Muscle of leg (tissue), 3 donors: ENCODE measurements at regions not wholly inside any gene's neighbourhood (a gene's known extent, or its start where the extent isn't known, plus 50 kb on each side); places are given as distances from the start of the nearest gene placed in this dataset.

Experiments
- DNase-seq: peaks from one replicate; pipeline ENCODE4 v3.0.0; 2013
- H3K27ac ChIP-seq: one replicate; pipeline ENCODE4 v1.5.1; 2013; ENCODE audit warnings: mild to moderate bottlenecking, low read length, control low read depth
- H3K27me3 ChIP-seq: one replicate; pipeline ENCODE4 v1.6.1; 2013; ENCODE audit warnings: low read length; ENCODE audit not compliant: control insufficient read depth, insufficient read depth
- H3K36me3 ChIP-seq: one replicate; pipeline ENCODE4 v1.6.1; 2013; ENCODE audit warnings: low read length; ENCODE audit not compliant: control insufficient read depth, insufficient read depth
- H3K4me1 ChIP-seq: one replicate; pipeline ENCODE4 v1.6.1; 2013; ENCODE audit warnings: low read length; ENCODE audit not compliant: control insufficient read depth, insufficient read depth
- H3K4me3 ChIP-seq: one replicate; pipeline ENCODE4 v1.5.1; 2013; ENCODE audit warnings: low read length, control low read depth
- H3K9me3 ChIP-seq: replicated peaks from 2 replicates; pipeline ENCODE4 v1.6.1; 2013; ENCODE audit warnings: low read depth, low read length; ENCODE audit not compliant: control insufficient read depth
- WGBS: methylation state at CpG from one replicate; pipeline ENCODE4 v1.1.5; 2013; ENCODE audit warnings: missing lambda C conversion rate; ENCODE audit not compliant: insufficient coverage; 5-methylcytosine and 5-hydroxymethylcytosine counted together

- H3K27ac ChIP-seq = no peak overlapping the region
- no peaks in the 10 kb centered on the region for H3K36me3 ChIP-seq
- H3K9me3 ChIP-seq = no peaks in the 10 kb centered on the region
- 83% methylated on average over 1 of the region's 1 CpG for WGBS
- no peak overlapping the region for H3K4me3 ChIP-seq
- no peak for DNase-seq
- peaks cover 3% of the 10 kb centered on the region for H3K27me3 ChIP-seq
- H3K4me1 ChIP-seq = no peaks in the 10 kb centered on the region
These were observed 245.7 kb upstream of the RORA start for GRCh38 chr15:61474796-61475195.

GRCh38 chr15:61467823-61468222, 238.7 kb upstream of the RORA start:
- H3K9me3 ChIP-seq = no peaks in the 10 kb centered on the region
- no peak for DNase-seq
- WGBS = no CpG with 5 or more reads among the region's 2 CpGs
- no peaks in the 10 kb centered on the region for H3K36me3 ChIP-seq
- no peak overlapping the region for H3K4me3 ChIP-seq
- no peaks in the 10 kb centered on the region for H3K4me1 ChIP-seq
- no peak overlapping the region for H3K27ac ChIP-seq
- no peaks in the 10 kb centered on the region for H3K27me3 ChIP-seq

GRCh38 chr15:61459785-61460707, 230.9 kb upstream of the RORA start:
- Histone ChIP-seq H3K4me3 (no peak overlapping the region), H3K9me3 (no peaks in the 10 kb centered on the region), H3K36me3 (no peaks in the 10 kb centered on the region), H3K27me3 (no peaks in the 10 kb centered on the region), H3K4me1 (no peaks in the 10 kb centered on the region), H3K27ac (no peak overlapping the region)
- WGBS = 42% methylated on average over 2 of the region's 9 CpGs
- DNase-seq = peak; percentile 3

- no peak for DNase-seq
These were observed 228.1 kb upstream of the RORA start for GRCh38 chr15:61457050-61457733.

GRCh38 chr15:61449186-61449702, 220.1 kb upstream of the RORA start:
- DNase-seq = no peak
- Histone ChIP-seq H3K27ac (no peak overlapping the region), H3K4me1 (no peaks in the 10 kb centered on the region), H3K27me3 (no peaks in the 10 kb centered on the region), H3K36me3 (no peaks in the 10 kb centered on the region), H3K9me3 (no peaks in the 10 kb centered on the region), H3K4me3 (no peak overlapping the region)

More at GRCh38 chr15:61457050-61457733, 228.1 kb upstream of the RORA start:
- WGBS = 100% methylated on average over 1 of the region's 4 CpGs
- H3K36me3 ChIP-seq = no peaks in the 10 kb centered on the region
- no peak overlapping the region for H3K27ac ChIP-seq
- H3K4me3 ChIP-seq = no peak overlapping the region
- no peaks in the 10 kb centered on the region for H3K27me3 ChIP-seq
- H3K4me1 ChIP-seq = no peaks in the 10 kb centered on the region
- H3K9me3 ChIP-seq = no peaks in the 10 kb centered on the region

- WGBS = no CpG with 5 or more reads among the region's 4 CpGs
- no peaks in the 10 kb centered on the region for H3K36me3 ChIP-seq
- no peak for DNase-seq
- no peak overlapping the region for H3K27ac ChIP-seq
- no peak overlapping the region for H3K4me3 ChIP-seq
- no peaks in the 10 kb centered on the region for H3K4me1 ChIP-seq
- H3K9me3 ChIP-seq = no peaks in the 10 kb centered on the region
- H3K27me3 ChIP-seq = no peaks in the 10 kb centered on the region
These were observed 218.9 kb upstream of the RORA start for GRCh38 chr15:61447981-61448380.

DNA sequence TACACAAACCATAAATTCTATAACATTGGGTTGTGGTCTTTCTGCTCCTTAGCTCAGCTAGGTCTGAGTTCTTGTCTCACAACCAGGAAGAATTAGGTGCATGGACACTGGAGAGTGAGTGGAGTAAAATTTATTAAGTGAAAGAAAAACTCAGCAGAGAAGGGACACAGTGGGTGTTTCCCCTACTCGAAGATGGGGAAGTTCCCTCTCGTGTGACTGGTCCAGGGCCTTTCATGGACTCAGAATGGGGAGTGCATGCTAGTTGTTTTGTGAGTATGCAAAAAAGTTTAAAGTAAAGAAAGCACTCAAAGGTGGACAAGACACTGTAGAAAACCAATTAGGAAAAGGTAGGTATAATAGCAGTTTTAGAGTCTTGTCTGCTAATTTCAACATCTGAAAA, 215.5 kb upstream of the RORA start:
- 68% methylated on average over 2 of the region's 2 CpGs for WGBS
- Histone ChIP-seq H3K9me3 (no peaks in the 10 kb centered on the region), H3K4me3 (no peak overlapping the region), H3K27ac (no peak overlapping the region), H3K4me1 (no peaks in the 10 kb centered on the region), H3K27me3 (no peaks in the 10 kb centered on the region), H3K36me3 (no peaks in the 10 kb centered on the region)
- no peak for DNase-seq

GRCh38 chr15:61442821-61443220, 213.7 kb upstream of the RORA start:
- Histone ChIP-seq H3K36me3 (no peaks in the 10 kb centered on the region), H3K4me1 (no peaks in the 10 kb centered on the region), H3K27ac (no peak overlapping the region), H3K4me3 (no peak overlapping the region), H3K9me3 (no peaks in the 10 kb centered on the region), H3K27me3 (no peaks in the 10 kb centered on the region)
- no CpG with 5 or more reads among the region's 1 CpG for WGBS
- no peak for DNase-seq

DNA sequence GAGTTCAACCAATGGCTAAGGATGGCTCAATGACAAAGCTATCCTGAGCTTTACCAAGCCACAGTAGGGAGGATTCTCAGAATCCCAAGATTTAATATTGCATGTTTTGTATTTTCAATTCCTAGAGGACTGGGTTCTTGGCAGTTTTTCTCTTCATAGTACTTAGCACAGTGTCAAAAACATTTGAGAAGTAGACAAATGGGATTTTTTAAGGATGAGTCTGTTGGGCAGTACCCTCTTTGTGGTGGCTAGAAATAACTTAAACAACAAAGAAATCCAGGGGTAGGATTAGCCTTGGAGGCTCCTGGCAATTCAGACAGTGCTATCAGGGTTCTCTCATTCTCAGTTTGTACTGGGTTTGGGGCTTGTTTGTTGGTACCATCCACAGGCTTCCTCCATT, 212.8 kb upstream of the RORA start:
- Histone ChIP-seq H3K4me3 (no peak overlapping the region), H3K4me1 (no peaks in the 10 kb centered on the region), H3K27ac (no peak overlapping the region), H3K36me3 (no peaks in the 10 kb centered on the region), H3K27me3 (no peaks in the 10 kb centered on the region), H3K9me3 (no peaks in the 10 kb centered on the region)
- DNase-seq = no peak

DNA sequence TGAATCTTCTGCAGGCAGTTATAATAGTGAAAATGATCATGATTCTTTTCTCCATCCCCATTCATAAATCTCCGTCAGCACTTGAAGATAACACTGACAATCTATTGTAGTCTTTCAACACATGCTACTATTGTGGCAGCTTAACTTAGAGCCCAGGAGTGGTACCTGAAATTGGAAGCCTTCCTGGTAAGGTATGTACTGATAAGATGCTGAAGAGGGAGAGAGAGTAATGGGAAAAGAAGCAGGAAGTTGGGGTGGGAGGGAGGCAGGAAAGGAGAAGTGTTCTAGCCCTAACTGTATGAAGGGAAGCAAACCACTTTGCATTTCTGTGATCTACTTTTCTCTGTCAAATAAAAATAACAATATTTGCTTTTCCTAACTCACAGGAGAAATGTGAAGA, 197.4 kb upstream of the RORA start:
- no peak overlapping the region for H3K27ac ChIP-seq
- no peaks in the 10 kb centered on the region for H3K4me1 ChIP-seq
- no peaks in the 10 kb centered on the region for H3K36me3 ChIP-seq
- H3K9me3 ChIP-seq = no peaks in the 10 kb centered on the region
- WGBS = no CpG with 5 or more reads among the region's 1 CpG
- H3K27me3 ChIP-seq = no peaks in the 10 kb centered on the region
- no peak overlapping the region for H3K4me3 ChIP-seq
- DNase-seq = no peak
